HCT116 (cell line): ENCODE measurements at regions not wholly inside any gene's neighbourhood (a gene's known extent, or its start where the extent isn't known, plus 50 kb on each side); places are given as distances from the start of the nearest gene placed in this dataset.

Experiments used
- ATAC-seq: fragments of 200-7000 bp; cut with Tn5 transposase; 2 replicates; pipeline ENCODE4 v1.9.1; 2020; ENCODE audit warnings: mild to moderate bottlenecking, moderate library complexity
- BruUV-seq: library from RNA; stranded (reverse); fragments of 400-500 nt; replicated peaks from 2 replicates; lab custom pipeline; 2021; lab: Mats Ljungman, UMichigan
- CTCF ChIA-PET: fragments of 300-600 bp; sonication (Branson Sonifier 250); formaldehyde crosslinking; loops from one replicate; lab custom pipeline; 2021; ENCODE audit warnings: antibody characterized with exemption; lab: Charles Lee
- POLR2A ChIA-PET: fragments of 300-600, 350-600 bp; sonication (Branson Sonifier 250); formaldehyde crosslinking; loops from one replicate; lab custom pipeline; 2021; ENCODE audit warnings: antibody characterized with exemption; lab: Charles Lee
- RAD21 ChIA-PET, 2 experiments: fragments of 300-600 bp; sonication (Branson Sonifier 250); formaldehyde crosslinking; loops; one replicate each; lab custom pipeline; 2023; ENCODE audit warnings: low total read pairs in 2 of 2; ENCODE audit not compliant: uncharacterized antibody in 2 of 2, unreplicated experiment in 2 of 2, low non-redundant PET in 1 of 2; lab: Charles Lee
- DNase-seq: peaks from one replicate; pipeline ENCODE4 v3.0.0-alpha.2; 2010; ENCODE audit warnings: low read depth, low spot score
- H2AFZ ChIP-seq: fragments of 200-600 bp; shearing (Covaris generic), sonication (generic); 2 replicates; pipeline ENCODE4 v1.6.1; 2017; ENCODE audit warnings: low read depth, mixed run types, mixed read lengths, antibody characterized with exemption, low read length; ENCODE audit not compliant: poor library complexity, severe bottlenecking
- H3K27ac ChIP-seq: 2 replicates; pipeline ENCODE4 v1.5.1; 2012; ENCODE audit warnings: low read depth, low read length
- H3K27me3 ChIP-seq: fragments of 200-600 bp; sonication (generic); 2 replicates; pipeline ENCODE4 v1.6.1; 2016; ENCODE audit warnings: mixed run types, low read length, mixed read lengths; ENCODE audit not compliant: insufficient read depth
- H3K36me3 ChIP-seq, 2 experiments: fragments of 200-500 bp in 1 of 2; fragments of 200-600 bp in 1 of 2; sonication (Bioruptor generic) in 1 of 2; sonication (generic) in 1 of 2; 2 replicates each; pipeline versions ENCODE4 v1.5.1 to v1.6.1; 2014 to 2016; ENCODE audit warnings: low read length in 2 of 2, inconsistent platforms in 1 of 2, mixed read lengths in 1 of 2, mixed run types in 1 of 2; ENCODE audit not compliant: insufficient read depth in 2 of 2, control insufficient read depth in 1 of 2
- H3K4me1 ChIP-seq, 2 experiments: fragments of 200-600 bp in 1 of 2; sonication (generic) in 1 of 2; 2 replicates each; pipeline versions ENCODE4 v1.5.1 to v1.6.1; 2012 to 2017; ENCODE audit warnings: low read length in 2 of 2, inconsistent platforms in 1 of 2, mild to moderate bottlenecking in 1 of 2, mixed read lengths in 1 of 2, mixed run types in 1 of 2, moderate library complexity in 1 of 2; ENCODE audit not compliant: insufficient read depth in 2 of 2, control insufficient read depth in 1 of 2
- H3K4me2 ChIP-seq: fragments of 200-600 bp; sonication (generic); 2 replicates; pipeline ENCODE4 v1.6.1; 2017; ENCODE audit warnings: mixed run types, low read length, mixed read lengths
- H3K4me3 ChIP-seq, 2 experiments: fragments of 200-600 bp in 1 of 2; sonication (generic) in 1 of 2; replicated peaks in 1 of 2; 2 replicates each; pipeline ENCODE4 v1.5.1; 2011 to 2016; ENCODE audit warnings: low read length in 2 of 2, control low read depth in 1 of 2, low read depth in 1 of 2, mild to moderate bottlenecking in 1 of 2, mixed read lengths in 1 of 2, mixed run types in 1 of 2
- H3K79me2 ChIP-seq: fragments of 200-600 bp; sonication (generic); 2 replicates; pipeline ENCODE4 v1.6.1; 2017; ENCODE audit warnings: mild to moderate bottlenecking, mixed run types, low read length, moderate library complexity, mixed read lengths; ENCODE audit not compliant: insufficient read depth
- H3K9ac ChIP-seq: fragments of 200-600 bp; sonication (generic); 2 replicates; pipeline ENCODE4 v1.6.1; 2016; ENCODE audit warnings: low read length, mixed read lengths
- H3K9me2 ChIP-seq: fragments of 200-600 bp; sonication (generic), shearing (Covaris generic); 2 replicates; pipeline ENCODE4 v1.6.1; 2017; ENCODE audit warnings: mixed run types, mild to moderate bottlenecking, moderate library complexity; ENCODE audit not compliant: insufficient read depth
- H3K9me3 ChIP-seq, 2 experiments: fragments of 200-500 bp in 1 of 2; fragments of 200-600 bp in 1 of 2; sonication (Bioruptor generic) in 1 of 2; sonication (generic) in 1 of 2; 2 replicates each; pipeline ENCODE4 v1.6.1; 2014 to 2017; ENCODE audit warnings: low read length in 2 of 2, mixed read lengths in 2 of 2, inconsistent platforms in 1 of 2, low read depth in 1 of 2, mild to moderate bottlenecking in 1 of 2, mixed run types in 1 of 2, moderate library complexity in 1 of 2; ENCODE audit not compliant: control insufficient read depth in 1 of 2, insufficient read depth in 1 of 2
- H4K20me1 ChIP-seq: fragments of 200-600 bp; sonication (generic), shearing (Covaris generic); 2 replicates; pipeline ENCODE4 v1.6.1; 2017; ENCODE audit warnings: mixed run types, mild to moderate bottlenecking, moderate library complexity; ENCODE audit not compliant: insufficient read depth
- CEBPB ChIP-seq: IDR thresholded peaks from 2 replicates; pipeline ENCODE4 v1.6.1; 2012; ENCODE audit warnings: low read depth
- EGR1 ChIP-seq: IDR thresholded peaks from 2 replicates; pipeline ENCODE4 v1.6.1; 2012; ENCODE audit warnings: low read depth
- ELF1 ChIP-seq: IDR thresholded peaks from 2 replicates; pipeline ENCODE4 v1.6.1; 2012; ENCODE audit warnings: low read depth, borderline replicate concordance
- EZH2 ChIP-seq: fragments of 200-600 bp; sonication (generic); IDR thresholded peaks from 2 replicates; pipeline ENCODE4 v1.6.1; 2017; ENCODE audit warnings: antibody characterized with exemption, mixed run types
- EZH2phosphoT487 ChIP-seq: fragments of 200-600 bp; IDR thresholded peaks from 2 replicates; pipeline ENCODE4 v1.6.1; 2018; ENCODE audit warnings: antibody characterized with exemption, borderline replicate concordance
- RAD21 ChIP-seq: IDR thresholded peaks from 2 replicates; pipeline ENCODE4 v1.6.1; 2012; ENCODE audit warnings: low read depth, mild to moderate bottlenecking
- REST ChIP-seq: IDR thresholded peaks from 2 replicates; pipeline ENCODE4 v1.6.1; 2012; ENCODE audit warnings: low read depth
- YY1 ChIP-seq: IDR thresholded peaks from 2 replicates; pipeline ENCODE4 v1.6.1; 2011; ENCODE audit warnings: low read length, low read depth, moderate library complexity, mild to moderate bottlenecking; ENCODE audit not compliant: insufficient replicate concordance; ENCODE audit errors: extremely low read depth
- intact Hi-C: fragments of 100-400 bp; cut with micrococcal nuclease; formaldehyde crosslinking; loops from 2 replicates; pipeline ENCODE4 v1.10.0; 2022

GRCh38 chr5:164091836-164092235 lies 586.4 kb downstream of the MAT2B start:
- Histone ChIP-seq H3K79me2 (no peaks in the 10 kb centered on the region), H3K4me1 (no peaks in the 10 kb centered on the region), H3K9me2 (no peaks in the 10 kb centered on the region), H3K27me3 (no peaks in the 10 kb centered on the region), H3K4me2 (no peak overlapping the region), H3K27ac (no peak overlapping the region), H2AFZ (no peak overlapping the region), H3K9ac (no peak overlapping the region), H3K9me3 (peaks cover 0 to 11% of the 10 kb centered on the region in 2 experiments; a peak in 2 of 4 replicates), H4K20me1 (no peaks in the 10 kb centered on the region), H3K36me3 (no peaks in the 10 kb centered on the region), H3K4me3 (no peak overlapping the region)
- intact Hi-C loops: no loop called here
- ChIA-PET RAD21 (no interaction called here), CTCF (no interaction called here), POLR2A (no interaction called here)
- no peak for ATAC-seq
- DNase-seq: no peak
- no peak for TF ChIP-seq REST
- TF ChIP-seq YY1: no peak
- TF ChIP-seq CEBPB: no peak
- no peak for TF ChIP-seq RAD21
- no peak for TF ChIP-seq ELF1
- no peak for TF ChIP-seq EZH2phosphoT487
- no peak for TF ChIP-seq EZH2
- TF ChIP-seq EGR1: no peak
- BruUV-seq: no TSS peak
